GM19463 (cell line): ENCODE measurements at regions not wholly inside any gene's neighbourhood (a gene's known extent, or its start where the extent isn't known, plus 50 kb on each side); places are given as distances from the start of the nearest gene placed in this dataset.

ENCODE experiments used
- ATAC-seq: cut with Tn5 transposase; IDR thresholded peaks from one replicate; pipeline ENCODE4 v1.9.1; 2021; ENCODE audit warnings: mild to moderate bottlenecking, moderate library complexity; ENCODE audit not compliant: unreplicated experiment

DNA sequence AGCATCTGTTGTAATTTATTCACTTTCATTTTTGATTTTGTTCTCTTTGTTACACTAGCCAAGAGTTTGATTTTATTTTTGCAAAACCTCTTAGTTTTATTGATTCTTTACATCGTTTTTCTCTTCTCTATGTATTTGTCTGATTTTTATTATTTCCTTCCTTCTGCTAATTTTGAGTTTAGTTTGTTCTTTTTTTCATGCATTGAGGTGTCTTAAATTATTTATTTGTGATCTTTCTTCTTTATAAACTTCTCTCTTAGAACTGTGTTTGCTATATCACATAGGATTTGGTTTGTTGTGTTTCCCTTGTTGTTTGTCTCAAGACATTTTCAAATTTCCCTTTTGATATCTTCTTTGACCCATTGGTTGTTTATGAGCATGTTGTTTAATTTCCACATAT lies 51.7 kb upstream of the NFKBIA start:
- no peak for ATAC-seq

- no peak for ATAC-seq
These were observed 53.9 kb upstream of the NFKBIA start for GRCh38 chr14:35458442-35458841.

DNA sequence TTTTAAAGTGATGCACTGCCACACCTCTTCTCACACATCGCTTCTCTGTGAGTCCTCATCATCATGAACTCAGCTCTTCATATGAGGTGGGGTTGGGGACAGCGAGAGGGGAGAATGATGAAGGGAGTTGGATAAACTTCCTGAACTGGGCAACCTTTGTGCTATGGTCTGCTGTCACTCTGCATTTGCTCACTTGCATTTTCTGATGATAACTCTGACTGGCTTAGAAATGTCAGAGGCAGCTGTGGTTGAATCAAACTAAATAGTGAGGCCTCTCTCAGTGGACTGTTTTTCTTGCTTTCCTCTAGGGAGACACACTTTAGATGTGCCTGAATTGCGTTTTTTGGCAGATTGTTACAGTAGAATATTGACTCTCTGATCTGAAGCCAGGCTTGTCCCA lies 55.2 kb upstream of the NFKBIA start:
- ATAC-seq: no peak

DNA sequence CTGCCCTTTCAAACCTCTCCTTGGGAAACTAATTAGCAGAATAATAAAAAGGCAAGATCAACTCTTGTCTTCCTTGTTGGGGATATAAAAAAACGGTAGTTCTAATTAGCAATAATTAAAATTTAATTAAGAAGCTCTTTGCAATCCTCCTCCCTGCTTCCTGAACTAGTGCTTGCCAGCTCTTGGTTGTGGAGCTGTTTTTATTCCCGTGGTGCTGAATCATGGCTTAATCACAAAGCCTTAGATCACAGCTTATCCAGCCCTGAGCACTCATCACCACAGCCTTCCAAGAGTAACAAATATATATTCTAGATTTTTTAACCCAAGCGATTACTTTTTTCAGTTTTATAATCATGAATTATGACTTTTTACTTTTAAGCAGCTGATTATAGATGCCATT lies 63.2 kb upstream of the INSM2 start:
- ATAC-seq: no peak

GRCh38 chr14:35471803-35472202 lies 62.2 kb upstream of the INSM2 start:
- ATAC-seq: no peak

DNA sequence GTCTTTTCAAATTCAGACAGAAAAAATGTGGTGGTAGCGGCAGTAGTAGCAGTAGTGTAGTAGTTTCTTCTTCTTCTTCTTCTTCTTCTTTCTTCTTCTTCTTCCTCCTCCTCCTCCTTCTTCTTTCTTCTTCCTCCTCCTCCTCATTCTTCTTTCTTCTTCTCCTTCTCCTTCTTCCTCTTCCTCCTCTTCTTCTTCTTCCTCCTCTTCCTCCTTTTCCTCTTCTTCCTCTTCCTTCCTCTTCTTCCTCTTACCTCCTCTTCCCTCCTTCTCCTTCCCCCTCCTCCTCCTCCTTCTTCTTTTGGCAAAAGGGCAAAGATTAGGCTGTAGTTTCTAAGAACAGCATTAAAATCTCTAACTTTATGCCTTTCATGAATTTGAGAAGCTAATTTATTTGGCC lies 59.6 kb upstream of the INSM2 start:
- ATAC-seq: no peak

DNA sequence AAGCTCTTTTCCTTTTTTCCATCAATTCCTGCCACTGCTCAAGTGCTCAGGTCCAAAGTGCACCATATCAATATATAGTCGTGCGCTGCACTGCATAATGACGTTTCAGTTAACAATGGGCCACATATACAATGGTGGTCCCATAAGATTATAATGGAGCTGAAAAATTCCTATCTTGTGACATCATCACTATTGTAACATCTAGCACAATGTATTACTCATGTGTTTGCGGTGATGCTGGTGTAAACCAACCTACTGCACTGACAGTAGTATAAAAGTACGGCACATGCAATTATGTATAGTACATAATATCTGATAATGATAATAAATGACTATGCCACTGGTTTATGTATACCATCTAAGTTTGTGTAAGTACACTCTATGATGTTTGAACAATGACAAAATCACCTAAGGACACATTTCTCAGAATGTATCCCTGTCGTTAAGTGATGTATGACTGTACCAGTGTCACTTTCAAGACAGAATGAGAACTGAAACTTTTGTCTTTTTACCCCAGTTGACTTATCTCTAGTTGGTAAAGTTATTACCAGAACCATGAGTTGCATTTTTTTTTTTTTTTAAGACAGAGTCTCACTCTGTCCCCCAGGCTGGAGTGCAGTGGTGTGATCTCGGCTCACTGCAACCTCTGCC lies 53.7 kb upstream of the INSM2 start:
- peak; percentile 94 for ATAC-seq

- no peak for ATAC-seq
These were observed 50.9 kb upstream of the INSM2 start for GRCh38 chr14:35482994-35483515.
